CD4-positive, alpha-beta T cell treated with Interleukin-6 at 100 ng/mL for 8 hours (primary cell): ENCODE measurements at regions not wholly inside any gene's neighbourhood (a gene's known extent, or its start where the extent isn't known, plus 50 kb on each side); places are given as distances from the start of the nearest gene placed in this dataset.

Experiments
- DNase-seq: peaks from one replicate; pipeline ENCODE4 v3.0.0-alpha.2; 2020; ENCODE audit warnings: mixed read lengths, low spot score

DNA sequence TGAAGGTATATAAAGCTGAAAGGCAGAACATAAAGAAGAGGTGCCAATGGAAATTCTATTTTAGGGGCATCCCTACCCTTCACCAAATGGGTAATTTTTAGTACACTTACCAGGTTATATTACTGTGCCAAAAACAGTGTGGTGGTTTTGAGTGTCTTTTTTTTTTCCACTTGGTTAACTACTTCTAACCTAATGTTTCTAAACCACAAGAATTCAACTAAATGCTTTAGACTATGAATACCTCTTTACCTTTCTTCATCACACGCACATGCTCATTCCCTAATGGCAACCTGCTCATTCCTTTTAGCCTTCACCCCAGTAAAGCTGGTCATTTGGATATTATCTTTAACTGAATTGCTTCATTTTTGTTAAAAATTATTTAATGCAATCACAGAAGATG is 215.6 kb downstream of the PIK3R1 start:
- no peak for DNase-seq

GRCh38 chr5:68431601-68432337 is 216.2 kb downstream of the PIK3R1 start:
- no peak for DNase-seq

GRCh38 chr5:68432682-68433081 is 217.1 kb downstream of the PIK3R1 start:
- peak; percentile 30 for DNase-seq

DNA sequence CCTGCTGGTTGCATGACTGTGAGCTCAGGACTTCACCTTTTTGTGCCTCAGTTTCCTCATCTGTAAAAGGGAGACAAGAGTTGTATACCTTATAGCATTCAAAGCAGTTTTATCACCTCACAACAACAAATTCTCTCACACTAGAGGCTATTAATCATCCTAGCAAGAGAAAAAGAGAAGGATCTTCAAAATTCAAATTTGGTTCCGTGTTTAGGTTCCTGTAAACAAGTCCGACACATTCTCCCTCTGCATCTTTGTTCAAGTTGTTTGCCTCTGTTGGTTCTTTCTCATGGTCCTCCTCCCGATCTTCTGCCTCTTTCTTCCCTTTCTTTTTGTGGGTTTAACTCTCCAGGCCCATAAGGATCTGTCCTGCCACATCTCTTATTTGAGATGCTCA is 218.0 kb downstream of the PIK3R1 start:
- no peak for DNase-seq

GRCh38 chr5:68433923-68434879 is 218.6 kb downstream of the PIK3R1 start:
- peak; percentile 90 for DNase-seq

DNA sequence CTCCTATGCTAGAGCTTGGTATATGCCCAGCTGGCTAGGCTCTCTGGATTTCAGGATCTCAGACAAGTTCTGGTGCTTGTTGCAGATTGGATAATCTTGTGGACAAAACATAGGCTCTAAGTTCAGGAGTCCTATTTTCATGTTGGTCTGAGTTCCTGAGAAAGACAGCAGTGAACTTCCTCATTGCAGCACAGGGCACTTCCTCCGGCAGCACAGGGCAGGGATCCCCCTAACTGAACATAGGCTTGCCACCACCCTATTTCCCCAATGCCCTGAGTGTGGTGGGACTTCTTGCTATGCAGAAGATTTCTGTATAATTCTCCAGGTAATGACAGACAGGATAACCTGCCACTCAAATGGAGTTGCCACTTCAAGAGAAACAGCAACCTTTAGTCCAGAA is 220.1 kb downstream of the PIK3R1 start:
- DNase-seq, result no peak

DNA sequence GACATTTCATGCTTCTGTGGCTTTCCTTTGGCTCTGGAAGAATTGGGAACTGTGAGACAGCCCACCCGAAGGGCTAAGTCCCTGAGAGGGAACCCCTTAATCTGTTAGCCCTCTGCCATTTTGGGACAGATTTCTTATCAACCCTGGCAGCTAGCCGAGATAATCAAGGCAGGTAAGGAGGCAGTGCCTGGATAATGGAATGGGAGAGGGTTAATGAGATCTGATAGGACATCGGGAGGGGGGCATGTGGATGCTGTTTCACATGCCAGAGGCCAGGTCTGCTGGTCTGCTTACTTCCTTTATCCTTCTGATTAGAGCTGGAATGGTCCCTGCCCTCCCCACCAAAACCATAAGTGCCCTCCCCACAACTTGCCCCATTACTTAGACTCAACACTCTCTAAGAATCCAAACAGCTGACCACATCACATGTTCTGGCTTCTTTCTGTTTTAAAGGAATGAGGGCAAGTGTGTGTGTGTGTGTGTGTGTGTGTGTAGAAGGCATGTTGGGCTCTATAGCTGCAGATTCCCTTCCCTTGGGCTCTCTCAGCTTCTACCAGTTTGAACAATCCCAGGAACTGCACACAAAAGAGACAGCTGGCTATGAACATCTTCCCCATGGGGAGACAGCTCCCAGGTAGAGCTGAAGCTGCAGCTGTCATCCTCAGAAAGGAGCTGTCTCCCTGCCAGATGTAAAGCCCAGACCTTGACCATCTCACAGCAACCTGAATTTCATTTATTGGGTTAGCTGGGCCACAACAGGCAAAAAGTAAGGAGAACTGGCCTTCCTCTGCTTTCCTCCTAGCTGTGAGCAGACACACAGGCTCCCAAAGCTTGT is 221.3 kb downstream of the PIK3R1 start:
- no peak for DNase-seq

GRCh38 chr5:68438876-68439275 is 223.3 kb downstream of the PIK3R1 start:
- no peak for DNase-seq

- no peak for DNase-seq
Measured at GRCh38 chr5:68440245-68440644, 224.7 kb downstream of the PIK3R1 start.

- no peak for DNase-seq
Measured at GRCh38 chr5:68440651-68441050, 225.1 kb downstream of the PIK3R1 start.

- DNase-seq, result no peak
Measured at GRCh38 chr5:68441309-68442073, 225.9 kb downstream of the PIK3R1 start.

DNA sequence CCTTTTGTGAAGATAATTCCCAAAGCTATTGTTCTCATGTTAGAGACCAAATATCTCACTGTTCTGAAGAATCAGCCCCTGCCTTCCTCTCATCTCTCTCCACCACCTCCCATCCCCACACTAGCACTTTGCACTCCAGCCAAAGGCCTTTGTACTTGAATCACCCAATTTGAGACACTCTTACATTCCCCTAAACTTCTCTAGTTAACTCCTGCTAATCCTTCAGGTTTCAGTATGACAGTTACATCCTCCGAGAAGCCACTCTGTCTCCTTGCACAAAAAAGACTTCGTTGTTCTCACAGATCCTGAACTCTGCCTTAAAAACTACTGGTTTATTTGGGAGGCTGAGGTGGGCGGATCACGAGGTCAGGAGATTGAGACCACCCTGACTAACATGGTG is 227.5 kb downstream of the PIK3R1 start:
- DNase-seq, result no peak

- no peak for DNase-seq
Measured at GRCh38 chr5:68444048-68444447, 228.5 kb downstream of the PIK3R1 start.

- DNase-seq, result no peak
Measured at GRCh38 chr5:68444833-68445232, 229.3 kb downstream of the PIK3R1 start.

DNA sequence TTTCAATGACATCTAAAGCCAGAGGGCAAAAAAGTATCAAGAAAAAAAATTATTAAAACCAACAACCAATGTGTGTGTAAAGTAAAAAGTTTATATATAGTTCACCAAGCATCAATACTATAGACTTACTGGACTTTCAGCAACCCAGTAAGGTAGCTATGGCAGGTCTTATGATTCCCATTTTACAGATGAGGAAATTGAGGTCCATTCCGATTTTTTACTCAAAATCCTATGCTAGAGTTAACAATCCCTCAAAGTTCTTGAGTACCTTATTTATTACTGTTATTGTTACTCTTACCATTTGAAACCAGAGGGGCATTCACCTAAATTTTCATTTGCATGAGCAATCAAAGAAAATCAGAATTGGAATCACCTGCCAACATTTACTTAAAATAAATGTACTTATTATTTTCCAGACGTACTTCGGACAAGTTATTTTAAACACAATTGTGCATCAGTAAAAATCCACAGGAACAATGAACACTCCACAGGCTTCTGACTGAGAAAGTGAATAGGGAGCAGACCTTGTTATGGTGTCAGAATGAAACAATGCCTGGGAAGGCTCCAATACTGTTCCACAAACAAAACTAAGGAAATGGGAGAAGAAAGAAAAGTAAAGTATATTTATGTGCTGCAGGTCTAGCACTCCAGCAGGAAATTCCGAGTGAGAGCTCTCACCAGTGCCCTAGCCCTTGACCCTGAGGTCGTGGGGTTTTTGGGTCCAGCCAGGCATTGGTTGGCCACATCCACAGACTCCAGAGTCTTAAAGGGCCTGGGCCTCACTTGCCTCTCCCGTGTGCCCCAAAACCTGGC is 229.9 kb downstream of the PIK3R1 start:
- DNase-seq, result no peak

DNA sequence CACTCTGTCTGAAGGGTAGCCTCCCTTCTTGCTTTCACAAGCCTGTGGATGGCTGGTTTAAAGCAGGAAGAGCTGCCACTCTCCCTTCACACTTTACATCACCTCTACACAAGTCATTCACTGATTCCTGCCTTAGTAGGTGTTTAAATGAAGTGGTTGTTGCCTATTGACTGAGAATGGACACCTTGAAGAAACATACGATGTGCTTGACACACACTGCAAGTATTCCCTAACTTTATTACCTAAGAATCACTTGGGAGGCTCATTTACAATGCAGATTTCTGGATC is 230.5 kb downstream of the PIK3R1 start:
- no peak for DNase-seq

DNA sequence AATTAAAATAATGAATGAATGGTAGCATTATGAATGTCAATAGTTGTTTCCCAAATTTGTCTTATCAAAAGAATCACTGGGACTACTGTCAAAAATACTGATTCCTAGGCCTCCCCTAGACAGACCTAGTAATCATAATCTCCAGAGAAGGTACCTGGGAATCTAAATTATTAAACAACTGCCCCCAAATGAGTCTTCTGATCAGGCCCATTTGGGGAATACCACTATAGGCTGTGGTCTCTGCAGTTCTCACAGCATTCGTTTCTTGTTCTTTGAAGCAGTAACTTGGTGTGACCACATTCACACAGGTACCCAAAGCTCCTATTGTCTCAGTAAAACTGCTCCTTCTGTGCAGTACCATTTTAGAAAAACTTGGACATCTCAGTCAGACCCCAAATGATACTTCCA is 230.9 kb downstream of the PIK3R1 start:
- DNase-seq, result no peak

GRCh38 chr5:68447136-68447929 is 231.8 kb downstream of the PIK3R1 start:
- DNase-seq, result no peak

- DNase-seq, result no peak
Measured at GRCh38 chr5:68449380-68449779, 233.8 kb downstream of the PIK3R1 start.

DNA sequence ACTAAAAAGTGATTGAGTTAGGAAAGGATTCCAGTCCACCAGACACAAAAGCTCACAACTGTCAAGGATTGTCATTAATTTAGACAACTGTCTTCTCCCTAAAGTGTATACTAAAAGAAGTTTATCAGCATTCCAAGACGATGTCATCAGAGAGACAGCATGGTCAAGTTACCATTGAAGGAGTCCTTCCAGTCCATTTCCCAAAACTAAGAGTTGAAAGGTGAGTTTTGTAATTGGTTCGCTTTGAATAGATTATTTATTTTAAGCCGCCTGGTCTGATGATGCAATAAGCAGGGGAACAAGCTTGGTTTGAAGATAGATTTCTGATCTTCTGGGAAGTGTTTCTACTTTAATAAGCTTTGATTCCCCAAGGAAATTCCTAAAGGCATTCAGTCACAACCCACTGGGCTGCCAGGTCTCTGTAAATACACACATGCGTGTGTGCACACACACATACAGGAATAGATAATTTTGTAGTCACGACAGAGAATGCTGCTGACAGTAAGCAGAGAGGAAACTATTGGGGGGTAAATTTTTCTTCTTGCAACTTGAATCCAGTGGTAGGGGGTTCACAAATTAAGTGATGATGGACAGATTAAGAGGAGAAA is 234.8 kb downstream of the PIK3R1 start:
- DNase-seq, result no peak
